K562 (cell line): ENCODE measurements at regions not wholly inside any gene's neighbourhood (a gene's known extent, or its start where the extent isn't known, plus 50 kb on each side); places are given as distances from the start of the nearest gene placed in this dataset.

ENCODE experiments used
- ATAC-seq: fragments of 200-7000 bp; cut with Tn5 transposase; 3 replicates; pipeline ENCODE4 v1.9.1; 2020; ENCODE audit warnings: moderate library complexity
- BruUV-seq: library from RNA; stranded (reverse); fragments of 400-500 nt; replicated peaks from 2 replicates; lab custom pipeline; 2021; lab: Mats Ljungman, UMichigan
- CTCF ChIA-PET: fragments of 300-600 bp; formaldehyde crosslinking; extraction: SDS; loops from one replicate; lab custom pipeline; 2021; ENCODE audit warnings: low intra/inter-chr PET ratio; lab: Yijun Ruan, JAX
- POLR2A ChIA-PET: fragments of 300-600, 350-650 bp; sonication (Branson Sonifier 250); formaldehyde crosslinking; extraction: SDS; loops from one replicate; lab custom pipeline; 2021; ENCODE audit warnings: antibody characterized with exemption, inconsistent platforms; lab: Yijun Ruan, JAX
- DNase-seq, 4 experiments: peaks; one replicate each; pipeline versions ENCODE4 v3.0.0 to v3.0.0-alpha.2; 2011 to 2018; ENCODE audit warnings: low spot score in 3 of 4, mixed read lengths in 3 of 4; ENCODE audit errors: extremely low read depth in 1 of 4
- FAIRE-seq: peaks from 2 replicates; lab custom pipeline; 2011; peaks lifted over from hg19 to GRCh38; lab: Jason Lieb, UNC
- H2AFZ ChIP-seq: 2 replicates; pipeline ENCODE4 v1.6.0; 2011; ENCODE audit warnings: low read depth, low read length, control low read depth, inconsistent platforms
- H3K27ac ChIP-seq: fragments of 200-600 bp; 3 replicates; pipeline ENCODE4 v1.8.0; 2011; ENCODE audit warnings: low read depth, mild to moderate bottlenecking, control low read depth, inconsistent platforms, low read length, moderate library complexity, mixed read lengths; ENCODE audit errors: extremely low read depth
- H3K27me3 ChIP-seq, 2 experiments: fragments of 300-600 bp in 1 of 2; 2 replicates in 1 of 2; 3 replicates in 1 of 2; pipeline versions ENCODE4 v1.6.0 to v1.8.0; 2011; ENCODE audit warnings: inconsistent platforms in 2 of 2, low read length in 2 of 2, mild to moderate bottlenecking in 1 of 2, mixed read lengths in 1 of 2, moderate library complexity in 1 of 2; ENCODE audit not compliant: control insufficient read depth in 2 of 2, insufficient read depth in 2 of 2
- H3K36me3 ChIP-seq: fragments of 300-600 bp; 3 replicates; pipeline ENCODE4 v1.8.0; 2011; ENCODE audit warnings: mild to moderate bottlenecking, low read length, inconsistent platforms; ENCODE audit not compliant: control insufficient read depth, insufficient read depth
- H3K4me1 ChIP-seq, 2 experiments: fragments of 200-600 bp in 1 of 2; replicated peaks in 1 of 2; 2 replicates in 1 of 2; 3 replicates in 1 of 2; pipeline versions ENCODE4 v1.5.1 to v1.8.0; 2011; ENCODE audit warnings: inconsistent platforms in 2 of 2, low read length in 2 of 2, mild to moderate bottlenecking in 1 of 2, mixed read lengths in 1 of 2, moderate library complexity in 1 of 2; ENCODE audit not compliant: control insufficient read depth in 2 of 2, insufficient read depth in 2 of 2
- H3K4me2 ChIP-seq: 2 replicates; pipeline ENCODE4 v1.6.1; 2011; ENCODE audit warnings: low read length, control low read depth, inconsistent platforms, mixed read lengths; ENCODE audit not compliant: insufficient read depth
- H3K4me3 ChIP-seq: fragments of 200-600 bp; sonication (generic), shearing (Covaris generic); 2 replicates; pipeline ENCODE4 v1.5.1; 2016; ENCODE audit warnings: control low read depth, inconsistent platforms
- H3K79me2 ChIP-seq: fragments of 200-600 bp; 3 replicates; pipeline ENCODE4 v1.8.0; 2011; ENCODE audit warnings: low read length, inconsistent platforms; ENCODE audit not compliant: control insufficient read depth, insufficient read depth
- H3K9ac ChIP-seq, 2 experiments: 2 replicates each; pipeline versions ENCODE4 v1.6.0 to v1.6.1; 2011; ENCODE audit warnings: low read depth in 2 of 2, low read length in 2 of 2, control low read depth in 1 of 2, inconsistent platforms in 1 of 2, mild to moderate bottlenecking in 1 of 2, mixed read lengths in 1 of 2; ENCODE audit not compliant: insufficient read depth in 1 of 2
- H3K9me1 ChIP-seq: one replicate; pipeline ENCODE4 v1.6.0; 2011; ENCODE audit warnings: inconsistent platforms, mild to moderate bottlenecking, low read length, moderate library complexity; ENCODE audit not compliant: control insufficient read depth, insufficient read depth
- H3K9me3 ChIP-seq: replicated peaks from 2 replicates; pipeline ENCODE4 v1.5.1; 2011; ENCODE audit warnings: low read depth, low read length, inconsistent platforms; ENCODE audit not compliant: control insufficient read depth, insufficient read depth
- H4K20me1 ChIP-seq: replicated peaks from 2 replicates; pipeline ENCODE4 v1.6.1; 2011; ENCODE audit warnings: low read length, inconsistent platforms, mixed read lengths; ENCODE audit not compliant: control insufficient read depth, insufficient read depth
- BCOR ChIP-seq: fragments of 450-650 bp; IDR thresholded peaks from 2 replicates; pipeline ENCODE4 v1.6.1; 2016
- CBX8 ChIP-seq: fragments of 200-600 bp; sonication (generic); IDR thresholded peaks from 2 replicates; pipeline ENCODE4 v1.6.1; 2012; ENCODE audit warnings: borderline replicate concordance, mixed run types, low read depth, mild to moderate bottlenecking, moderate library complexity, mixed read lengths, low read length, control low read depth, inconsistent platforms; ENCODE audit not compliant: poor library complexity, severe bottlenecking; ENCODE audit errors: extremely low read depth
- MAX ChIP-seq: sonication (generic); formaldehyde crosslinking; IDR thresholded peaks from 2 replicates; pipeline ENCODE4 v1.9.0; 2022; ENCODE audit warnings: mild to moderate bottlenecking, missing genetic modification reagents
- RAD21 ChIP-seq, 2 experiments: fragments of 250-450 bp in 1 of 2; fragments of 450-650 bp in 1 of 2; sonication (Bioruptor Pico) in 1 of 2; formaldehyde crosslinking in 1 of 2; IDR thresholded peaks in 1 of 2; conservative IDR thresholded peaks in 1 of 2; 2 replicates each; pipeline versions ENCODE4 v1.4.0 to v1.8.0; 2020 to 2022; ENCODE audit warnings: mild to moderate bottlenecking in 2 of 2, moderate library complexity in 1 of 2
- RBFOX2 ChIP-seq: fragments of 200-400 bp; formaldehyde crosslinking; IDR thresholded peaks from 2 replicates; pipeline ENCODE4 v1.6.1; 2017; ENCODE audit warnings: low read depth, mild to moderate bottlenecking, low read length, moderate library complexity
- RCOR1 ChIP-seq, 2 experiments: IDR thresholded peaks; 2 replicates each; pipeline ENCODE4 v1.6.1; 2012; ENCODE audit warnings: low read depth in 2 of 2, low read length in 2 of 2, borderline replicate concordance in 1 of 2, improper control_type of control experiment in 1 of 2
- SMC3 ChIP-seq: conservative IDR thresholded peaks from 2 replicates; pipeline ENCODE4 v1.6.1; 2011; ENCODE audit warnings: low read depth, low read length, improper control_type of control experiment; ENCODE audit not compliant: insufficient read depth
- SPI1 ChIP-seq: IDR thresholded peaks from 2 replicates; pipeline ENCODE4 v1.6.1; 2011; ENCODE audit warnings: low read depth, low read length, control low read depth, borderline replicate concordance
- STAG1 ChIP-seq: sonication (generic); formaldehyde crosslinking; IDR thresholded peaks from 2 replicates; pipeline ENCODE4 v1.5.0; 2020; ENCODE audit warnings: missing genetic modification reagents, borderline replicate concordance
- TEAD1 ChIP-seq, 2 experiments: fragments of 450-650 bp in 1 of 2; sonication (generic) in 1 of 2; formaldehyde crosslinking; IDR thresholded peaks; 2 replicates each; pipeline versions ENCODE4 v1.4.0 to v1.8.0; 2020 to 2022; ENCODE audit warnings: mild to moderate bottlenecking in 2 of 2, missing genetic modification reagents in 1 of 2
- ZBTB17 ChIP-seq: fragments of 450-650 bp; formaldehyde crosslinking; IDR thresholded peaks from 2 replicates; pipeline ENCODE4 v1.4.0; 2020; ENCODE audit warnings: mild to moderate bottlenecking
- ZC3H8 ChIP-seq: fragments of 450-650 bp; IDR thresholded peaks from 2 replicates; pipeline ENCODE4 v1.6.1; 2017
- ZFX ChIP-seq: sonication (generic); formaldehyde crosslinking; IDR thresholded peaks from 2 replicates; pipeline ENCODE4 v1.8.0; 2022; ENCODE audit warnings: mild to moderate bottlenecking, missing genetic modification reagents, moderate library complexity
- ZNF324 ChIP-seq: fragments of 250-450 bp; sonication (Bioruptor Pico); IDR thresholded peaks from 2 replicates; pipeline ENCODE4 v1.4.0; 2020; ENCODE audit warnings: mild to moderate bottlenecking
- WGBS: fragments of 100-300 bp; shearing (Covaris generic); methylation state at CpG from one replicate; pipeline ENCODE4 v1.1.6; 2016; ENCODE audit warnings: low coverage, mixed read lengths; ENCODE audit not compliant: insufficient coverage; ENCODE audit errors: missing lambda C conversion rate; 5-methylcytosine and 5-hydroxymethylcytosine counted together
- in situ Hi-C: fragments of 300-500 bp; cut with MboI; formaldehyde crosslinking; loops from 4 replicates; pipeline ENCODE4 v1.15.0; 2018; ENCODE audit warnings: inconsistent platforms, mixed read lengths
- intact Hi-C: fragments of 100-400 bp; cut with micrococcal nuclease; formaldehyde crosslinking; loops from 2 replicates; pipeline ENCODE4 v1.14.2; 2022
- TF ChIP-seq, protein P1 (sequence below): fragments of 200-800 bp; sonication (Bioruptor generic); IDR thresholded peaks from 2 replicates; pipeline ENCODE4 v1.6.1; 2017; ENCODE audit warnings: missing genetic modification characterization, missing compliant biosample characterization
- TF ChIP-seq, protein P2 (sequence below), 3 experiments: IDR thresholded peaks in 2 of 3; conservative IDR thresholded peaks in 1 of 3; 2 replicates each; pipeline ENCODE4 v1.5.1; 2011 to 2012; ENCODE audit warnings: low read length in 3 of 3, mild to moderate bottlenecking in 3 of 3, control low read depth in 2 of 3, improper control_type of control experiment in 1 of 3, inconsistent platforms in 1 of 3, low read depth in 1 of 3, mixed read lengths in 1 of 3, moderate library complexity in 1 of 3; ENCODE audit not compliant: insufficient read depth in 2 of 3

DNA sequence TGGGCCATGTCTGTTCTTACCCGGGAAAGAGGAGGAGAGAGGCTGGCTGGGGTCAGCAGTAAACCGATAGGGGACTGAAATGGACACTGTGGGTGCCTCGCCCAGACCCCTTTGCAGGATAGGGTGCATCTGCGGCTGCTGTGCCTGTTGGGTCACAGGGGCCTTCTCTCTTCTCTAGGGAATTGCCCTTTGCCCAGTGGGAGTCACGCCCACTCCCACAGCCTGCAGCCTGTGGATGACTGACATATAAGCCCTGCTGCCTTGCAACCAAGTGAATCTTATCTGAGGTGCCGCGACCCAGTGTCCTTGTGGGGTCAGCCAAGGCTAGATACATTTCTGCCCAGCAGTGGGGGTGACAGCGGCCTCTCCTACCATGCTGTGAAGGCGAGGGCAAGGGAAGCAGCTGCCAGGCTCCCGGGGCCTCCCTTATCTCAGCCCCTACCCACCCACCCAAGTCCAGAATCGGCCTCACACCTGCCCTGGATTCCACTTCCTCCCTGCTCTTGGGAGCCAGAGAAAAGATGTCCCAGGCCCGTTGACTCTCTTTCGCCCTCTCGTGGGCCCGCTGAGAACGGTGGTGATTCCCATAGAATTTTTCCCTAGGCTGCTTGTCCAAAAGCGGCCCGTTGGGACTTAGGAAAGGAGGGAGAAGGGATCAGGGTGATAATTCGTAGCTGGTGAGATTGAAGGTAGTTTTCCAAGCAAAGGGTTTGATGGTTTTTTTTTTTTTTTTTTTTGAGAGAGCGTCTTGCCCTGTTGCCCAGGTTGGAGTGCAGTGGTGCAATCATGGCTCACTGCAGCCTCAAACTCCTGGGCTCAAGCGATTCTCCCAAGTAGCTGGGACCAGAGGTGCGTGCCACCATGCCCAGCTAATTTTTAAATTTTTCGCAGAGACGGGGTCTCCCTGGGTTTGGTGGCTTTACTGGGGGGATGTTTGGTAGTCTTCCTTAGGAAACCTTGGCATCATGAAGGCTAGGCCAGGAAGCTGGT, 56.8 kb upstream of the SMOX start:
- BruUV-seq, result no TSS peak
- Histone ChIP-seq H3K36me3 (no peaks in the 10 kb centered on the region), H3K9ac (peak overlapping the region; percentile 25 to 75; a peak in 2 of 4 replicates), H3K4me1 (peaks cover 7 to 20% of the 10 kb centered on the region in 2 experiments), H3K9me3 (no peaks in the 10 kb centered on the region), H3K4me2 (peak overlapping the region; percentile 52), H3K27me3 (no peaks in the 10 kb centered on the region), H4K20me1 (no peaks in the 10 kb centered on the region), H2AFZ (peak overlapping the region; percentile 80), H3K9me1 (no peaks in the 10 kb centered on the region), H3K79me2 (no peaks in the 10 kb centered on the region), H3K27ac (peak overlapping the region; percentile 62; the same call in 2 of the 3 replicates), H3K4me3 (no peak overlapping the region)
- ChIA-PET POLR2A (no interaction called here), CTCF (interaction anchor here (0.5 to 1.6 kb wide), 2 partner anchors 78 to 251 kb away, joined by 4 to 5 read pairs; no protein-coding TSS in a partner anchor)
- in situ Hi-C loops, result no loop called here
- DNase-seq (peak; percentile 63 to 74 (median 70)), FAIRE-seq (peak; percentile 88), ATAC-seq (peak; percentile 90)
- 10% methylated on average over 14 of the region's 24 CpGs for WGBS
- intact Hi-C loops, result loop anchor here (5.0 kb wide), 2 partner anchors 159 to 204 kb away; partner anchors contain the start of gene PANK2
- TF ChIP-seq ZBTB17 (CRISPR knock-in tag), result no peak
- TF ChIP-seq TEAD1 (CRISPR knock-in tag; IDR thresholded peaks at IDR 0.05), result 0 out of 4 replicates have a peak, but pooled peaks of 1 of the 2 experiments have one; percentile 20
- TF ChIP-seq MAX (CRISPR knock-in tag), result 0 out of 2 replicates have a peak, but pooled peaks have one; percentile 26
- TF ChIP-seq, protein P1, sequence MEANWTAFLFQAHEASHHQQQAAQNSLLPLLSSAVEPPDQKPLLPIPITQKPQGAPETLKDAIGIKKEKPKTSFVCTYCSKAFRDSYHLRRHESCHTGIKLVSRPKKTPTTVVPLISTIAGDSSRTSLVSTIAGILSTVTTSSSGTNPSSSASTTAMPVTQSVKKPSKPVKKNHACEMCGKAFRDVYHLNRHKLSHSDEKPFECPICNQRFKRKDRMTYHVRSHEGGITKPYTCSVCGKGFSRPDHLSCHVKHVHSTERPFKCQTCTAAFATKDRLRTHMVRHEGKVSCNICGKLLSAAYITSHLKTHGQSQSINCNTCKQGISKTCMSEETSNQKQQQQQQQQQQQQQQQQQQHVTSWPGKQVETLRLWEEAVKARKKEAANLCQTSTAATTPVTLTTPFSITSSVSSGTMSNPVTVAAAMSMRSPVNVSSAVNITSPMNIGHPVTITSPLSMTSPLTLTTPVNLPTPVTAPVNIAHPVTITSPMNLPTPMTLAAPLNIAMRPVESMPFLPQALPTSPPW (CRISPR knock-in tag), result peak; percentile 16; the same call in 1 of the 2 replicates
- TF ChIP-seq SMC3, result peak; percentile 70
- peak; percentile 37; the same call in 1 of the 2 replicates for TF ChIP-seq RBFOX2
- peak; percentile 56; the same call in 1 of the 2 replicates for TF ChIP-seq STAG1 (CRISPR knock-in tag)
- TF ChIP-seq RCOR1 (IDR thresholded peaks at IDR 0.05; ENCODE audit: borderline replicate concordance in 1 of 2, low read depth in 2 of 2, low read length in 2 of 2), result peak in 1 of 2 experiments; percentile 30; a peak in 1 of 4 replicates
- TF ChIP-seq CBX8, result no peak
- peak; percentile 43 to 64; a peak in 3 of 4 replicates for TF ChIP-seq RAD21 (CRISPR knock-in tag; conservative IDR thresholded peaks at IDR 0.05 in 1 of 2, IDR thresholded peaks at IDR 0.05 in 1 of 2)
- TF ChIP-seq, protein P2, sequence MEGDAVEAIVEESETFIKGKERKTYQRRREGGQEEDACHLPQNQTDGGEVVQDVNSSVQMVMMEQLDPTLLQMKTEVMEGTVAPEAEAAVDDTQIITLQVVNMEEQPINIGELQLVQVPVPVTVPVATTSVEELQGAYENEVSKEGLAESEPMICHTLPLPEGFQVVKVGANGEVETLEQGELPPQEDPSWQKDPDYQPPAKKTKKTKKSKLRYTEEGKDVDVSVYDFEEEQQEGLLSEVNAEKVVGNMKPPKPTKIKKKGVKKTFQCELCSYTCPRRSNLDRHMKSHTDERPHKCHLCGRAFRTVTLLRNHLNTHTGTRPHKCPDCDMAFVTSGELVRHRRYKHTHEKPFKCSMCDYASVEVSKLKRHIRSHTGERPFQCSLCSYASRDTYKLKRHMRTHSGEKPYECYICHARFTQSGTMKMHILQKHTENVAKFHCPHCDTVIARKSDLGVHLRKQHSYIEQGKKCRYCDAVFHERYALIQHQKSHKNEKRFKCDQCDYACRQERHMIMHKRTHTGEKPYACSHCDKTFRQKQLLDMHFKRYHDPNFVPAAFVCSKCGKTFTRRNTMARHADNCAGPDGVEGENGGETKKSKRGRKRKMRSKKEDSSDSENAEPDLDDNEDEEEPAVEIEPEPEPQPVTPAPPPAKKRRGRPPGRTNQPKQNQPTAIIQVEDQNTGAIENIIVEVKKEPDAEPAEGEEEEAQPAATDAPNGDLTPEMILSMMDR (IDR thresholded peaks at IDR 0.05 in 2 of 3, conservative IDR thresholded peaks at IDR 0.05 in 1 of 3; ENCODE audit: insufficient read depth in 2 of 3, low read depth in 1 of 3, low read length in 3 of 3), result peak; percentile 72 to 77 (median 75)
- no peak for TF ChIP-seq BCOR
- peak; percentile 25; the same call in 1 of the 2 replicates for TF ChIP-seq ZFX (CRISPR knock-in tag)
- no peak for TF ChIP-seq ZNF324 (CRISPR knock-in tag)
- no peak for TF ChIP-seq ZC3H8
- TF ChIP-seq SPI1, result peak; percentile 95
